GM18870 (cell line): ENCODE measurements at regions not wholly inside any gene's neighbourhood (a gene's known extent, or its start where the extent isn't known, plus 50 kb on each side); places are given as distances from the start of the nearest gene placed in this dataset.
A peak's percentile ranks its signal among the peaks of the same experiment; 100 is the strongest.

Experiments
- ATAC-seq: cut with Tn5 transposase; IDR thresholded peaks from one replicate; pipeline ENCODE4 v1.9.1; 2021; ENCODE audit warnings: moderate library complexity; ENCODE audit not compliant: unreplicated experiment

DNA sequence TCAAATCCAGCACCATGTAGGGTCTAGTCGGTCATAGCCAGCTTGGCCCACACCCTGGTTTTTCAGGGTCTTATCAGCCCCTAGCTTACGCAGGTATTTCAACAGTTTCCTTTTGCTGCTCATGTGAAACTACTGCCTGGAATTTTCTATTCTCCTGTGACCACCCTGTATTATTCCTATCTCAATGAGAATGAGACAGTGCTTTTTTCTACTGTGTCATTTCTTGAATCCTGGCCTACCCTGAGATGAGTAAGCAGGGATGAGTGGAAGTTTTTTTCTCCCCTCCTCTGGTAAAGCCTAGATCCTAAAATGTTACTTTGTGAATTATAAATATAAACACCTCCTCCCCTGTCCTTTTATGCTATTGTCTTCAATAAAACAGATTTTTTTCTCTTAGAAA, 62.7 kb upstream of the ARID2 start:
- no peak for ATAC-seq

DNA sequence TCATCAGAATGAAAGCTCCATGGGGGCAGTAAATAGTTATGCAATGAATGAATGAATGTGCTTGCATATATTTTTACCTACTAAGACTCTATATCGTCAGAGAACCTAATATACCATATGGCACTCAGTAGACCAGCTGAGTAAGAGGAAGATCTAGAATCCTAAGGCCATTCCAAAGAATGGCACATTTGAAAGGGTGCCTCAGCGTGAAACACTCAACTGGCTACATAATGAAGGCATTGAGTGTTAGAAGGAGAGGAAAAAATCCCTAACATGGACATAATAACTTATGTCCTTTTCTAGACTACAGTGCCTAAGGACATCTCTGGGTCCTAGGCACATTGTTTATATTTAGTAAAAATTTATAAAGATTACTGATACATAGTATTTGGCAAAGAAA, 61.7 kb upstream of the ARID2 start:
- ATAC-seq = no peak

DNA sequence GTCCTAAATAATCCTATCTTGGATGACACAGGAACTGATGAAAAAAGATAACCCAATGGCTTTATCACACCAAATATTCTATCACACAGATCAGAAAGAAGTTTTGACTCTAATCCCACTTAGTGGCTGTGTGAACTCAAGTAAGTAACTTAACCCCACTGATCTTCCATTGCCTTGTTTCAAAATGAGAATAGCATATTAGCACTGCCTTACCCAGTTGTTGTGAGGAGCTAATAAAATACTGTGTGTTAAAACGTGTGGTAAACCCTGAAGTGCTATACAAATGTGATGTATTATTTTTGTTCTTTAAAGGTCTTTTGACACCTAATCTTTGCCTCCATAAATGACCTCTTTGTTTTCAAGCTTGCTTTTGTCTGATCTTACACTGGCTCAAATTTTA, 60.9 kb upstream of the ARID2 start:
- peak; percentile 19 for ATAC-seq

DNA sequence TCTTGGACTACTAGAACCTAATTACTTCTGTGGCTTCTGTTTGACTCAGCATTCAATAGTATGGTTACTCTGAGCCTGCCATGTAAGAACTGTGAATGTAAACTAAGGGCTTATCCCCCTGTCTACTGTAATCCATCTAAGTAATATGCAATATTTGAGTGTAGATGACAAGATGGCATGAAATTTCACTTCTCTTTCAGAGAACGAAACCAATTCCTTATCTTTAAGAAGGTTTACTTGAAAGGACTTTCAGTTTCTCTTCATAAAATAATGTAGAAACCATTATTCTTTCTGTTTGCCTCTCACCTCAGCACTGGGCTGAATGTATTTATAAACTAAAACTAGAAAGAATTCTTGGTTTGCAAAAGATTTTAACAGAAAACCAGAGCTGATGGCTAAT, 60.4 kb upstream of the ARID2 start:
- ATAC-seq = peak; percentile 85

DNA sequence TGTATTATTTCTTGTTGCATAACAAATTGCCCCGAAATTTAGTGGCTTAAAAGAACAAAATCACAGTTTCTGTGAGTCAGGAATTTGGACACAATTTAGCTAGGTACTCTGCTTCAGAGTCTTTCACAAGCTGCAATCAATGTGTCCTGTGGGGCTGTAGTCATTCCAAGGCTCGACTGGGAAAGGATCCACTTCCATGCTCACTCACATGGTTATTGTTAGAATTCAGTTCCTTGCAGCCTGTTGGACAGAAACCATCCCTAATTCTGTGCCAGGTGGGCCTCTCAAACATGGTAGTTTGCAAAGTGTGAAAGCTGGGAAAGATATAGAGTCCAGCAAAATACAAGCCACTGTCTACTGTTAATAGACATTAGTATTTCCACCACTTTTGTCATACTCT, 59.7 kb upstream of the ARID2 start:
- ATAC-seq = no peak

DNA sequence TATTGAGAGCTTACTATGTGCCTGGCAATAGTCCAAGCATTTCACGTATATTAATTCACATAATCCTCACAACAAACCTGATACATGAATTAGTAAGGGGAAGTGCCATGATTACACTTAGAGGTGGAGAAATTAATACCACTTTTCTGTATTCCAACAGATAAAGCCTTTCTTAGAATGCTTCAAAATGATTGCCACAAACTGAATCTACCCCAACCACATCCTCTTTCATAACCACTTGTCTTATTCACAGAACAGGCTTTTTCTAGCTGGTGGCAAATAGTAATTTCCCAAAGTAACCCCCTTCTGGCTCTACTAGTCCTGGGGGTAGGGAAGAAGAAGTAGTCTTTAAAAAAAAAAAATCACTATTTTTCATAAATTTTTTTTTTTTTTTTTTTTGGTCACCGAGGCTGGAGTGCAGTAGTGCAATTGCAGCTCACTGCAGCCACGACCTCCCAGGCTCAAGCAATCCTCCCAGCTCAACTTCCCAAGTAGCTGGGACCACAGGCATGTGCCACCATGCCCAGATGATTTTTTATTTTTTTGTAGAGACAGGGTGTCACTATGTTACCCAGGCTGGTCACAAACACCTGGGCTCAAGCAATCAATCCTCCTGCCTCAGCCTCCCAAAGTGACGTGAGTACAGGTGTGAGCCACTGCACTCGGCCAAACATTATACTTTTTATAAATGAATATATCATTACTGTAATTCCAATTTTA, 59.0 kb upstream of the ARID2 start:
- peak; percentile 63 for ATAC-seq

DNA sequence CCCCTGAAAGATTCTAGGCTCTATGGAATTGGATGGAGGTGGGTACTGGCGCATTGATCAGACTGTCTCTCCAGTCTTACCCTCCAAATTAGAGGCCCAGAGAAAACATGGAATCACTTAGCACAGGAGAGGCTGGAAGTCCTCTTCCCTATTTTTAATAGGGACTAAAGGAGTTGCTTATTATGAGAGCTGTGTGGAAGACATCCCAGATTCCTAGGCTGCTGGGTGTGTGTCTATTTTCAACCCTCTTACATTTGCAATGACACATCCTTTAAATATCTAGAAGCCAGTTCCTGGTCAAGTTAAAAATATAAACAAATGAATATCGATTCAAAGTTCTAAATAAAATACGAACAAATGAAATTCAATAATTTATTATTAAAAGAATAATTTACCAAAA, 58.3 kb upstream of the ARID2 start:
- no peak for ATAC-seq

DNA sequence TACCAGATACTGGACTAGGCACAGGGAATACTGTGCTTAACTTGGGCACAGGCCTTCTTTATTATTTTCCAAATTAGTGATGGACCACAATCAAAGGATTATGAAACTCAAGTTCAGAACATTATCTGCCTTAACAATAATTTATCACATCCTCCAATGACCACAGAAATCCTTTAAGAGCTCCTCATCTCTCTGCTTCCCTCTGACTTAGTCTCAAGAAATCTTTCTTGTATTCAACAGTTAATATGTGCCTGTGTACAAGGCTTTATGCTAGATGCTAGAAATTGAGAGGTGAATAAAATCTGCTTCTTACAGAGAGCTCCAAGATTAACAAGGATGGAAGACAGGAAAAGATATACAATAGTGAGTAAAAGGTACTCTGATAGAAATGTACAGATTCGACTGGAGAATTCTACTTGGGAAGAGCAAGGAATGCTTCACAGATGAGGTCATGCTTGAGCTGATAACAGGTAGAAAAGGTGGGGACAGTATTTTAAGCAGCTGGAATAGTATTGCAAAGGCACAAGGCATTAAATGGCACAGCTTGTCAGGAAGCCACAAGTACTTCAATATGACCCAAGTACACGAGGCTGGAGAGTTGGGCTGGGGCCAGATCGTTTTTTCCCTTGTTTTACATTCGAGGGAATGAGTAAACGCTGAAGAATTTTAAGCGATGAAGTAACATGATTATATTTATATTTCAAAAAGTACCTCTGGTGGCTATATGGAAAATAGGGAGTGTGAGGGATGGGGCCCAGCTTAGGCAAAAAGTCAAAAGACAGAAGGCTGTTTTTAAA, 55.1 kb upstream of the ARID2 start:
- ATAC-seq = no peak

DNA sequence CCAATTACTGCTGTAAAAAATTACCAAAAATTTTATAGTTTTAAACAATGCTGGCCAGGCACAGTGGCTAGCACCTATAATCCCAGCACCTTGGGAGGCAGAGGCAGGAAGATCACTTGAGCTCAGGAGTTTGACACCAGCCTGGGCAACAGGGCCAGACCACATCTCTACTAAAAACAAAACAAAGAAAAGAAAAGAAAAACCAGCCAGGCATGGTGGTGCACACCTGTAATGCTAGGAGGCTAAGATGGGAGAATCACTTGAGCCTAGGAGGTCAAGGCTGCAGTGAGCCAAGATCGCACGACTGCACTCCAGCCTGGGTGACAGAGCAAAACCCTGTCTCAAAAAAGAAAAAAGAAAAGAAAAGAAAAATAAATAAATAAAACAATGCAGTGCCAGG, 54.0 kb upstream of the ARID2 start:
- no peak for ATAC-seq
